ENCODE measurements at regions not wholly inside any gene's neighbourhood (a gene's known extent, or its start where the extent isn't known, plus 50 kb on each side); places are given as distances from the start of the nearest gene placed in this dataset.

- H3K36me3 Mint-ChIP-seq: no peaks in the 10 kb centered on the region
- peaks cover 6% of the 10 kb centered on the region for H3K9me3 Mint-ChIP-seq
- DNase-seq (ENCODE audit: low spot score in 2 of 2) (no peak), ATAC-seq (no peak)
- H3K27ac Mint-ChIP-seq: no peak overlapping the region
- no peak overlapping the region for H3K4me3 Mint-ChIP-seq
- H3K4me1 Mint-ChIP-seq: no peaks in the 10 kb centered on the region
These were observed 83.1 kb upstream of the TSHZ3 start for GRCh38 chr19:31432201-31432810.

- Mint-ChIP-seq H3K9me3 (peaks cover 6% of the 10 kb centered on the region), H3K4me3 (no peak overlapping the region), H3K4me1 (no peaks in the 10 kb centered on the region), H3K36me3 (no peaks in the 10 kb centered on the region), H3K27ac (no peak overlapping the region)
- ATAC-seq (no peak), DNase-seq (ENCODE audit: low spot score in 2 of 2) (no peak)
These were observed 87.0 kb upstream of the TSHZ3 start for GRCh38 chr19:31436121-31436776.

DNA sequence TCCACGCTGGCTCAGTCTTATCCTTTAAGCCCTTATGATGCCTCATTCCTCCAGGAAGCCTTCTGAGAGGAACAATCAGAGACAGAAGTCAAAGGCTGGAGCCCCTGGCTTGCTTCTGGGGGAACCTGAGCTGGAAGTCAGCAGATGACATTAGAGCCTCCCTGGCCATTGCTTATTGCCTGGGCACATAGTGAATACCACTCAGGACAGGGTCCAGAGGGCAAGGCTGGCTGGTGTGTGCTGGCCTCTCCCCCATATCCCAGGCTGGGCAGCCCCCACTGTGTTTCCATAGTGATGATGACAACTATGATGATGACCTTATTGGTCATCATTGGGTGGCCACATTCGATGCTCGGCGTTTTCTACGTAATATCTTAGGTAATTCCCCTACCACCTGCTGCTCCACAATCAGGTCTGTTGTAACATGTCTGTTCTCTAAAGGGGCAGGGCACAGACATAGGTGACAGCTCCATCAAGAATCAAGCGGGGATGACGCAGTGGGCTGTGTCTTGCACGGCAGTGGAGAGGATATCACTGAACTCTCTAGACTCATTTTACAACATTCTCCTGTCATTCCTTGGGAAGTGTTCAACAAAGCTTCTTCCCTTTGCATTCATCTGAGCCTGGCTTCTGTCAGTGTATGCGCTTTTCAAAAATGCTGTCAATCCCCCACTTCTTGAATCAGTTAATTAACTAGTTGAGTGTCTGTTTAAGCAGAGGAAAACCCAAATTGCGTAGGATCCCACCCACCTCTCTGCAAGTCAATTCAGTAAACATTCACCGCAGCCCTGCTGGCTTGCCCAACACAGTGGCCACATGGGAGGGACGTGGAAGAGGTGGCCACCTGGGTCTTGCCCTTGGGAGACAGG, 89.4 kb upstream of the TSHZ3 start:
- Mint-ChIP-seq H3K9me3 (peaks cover 6% of the 10 kb centered on the region), H3K36me3 (no peaks in the 10 kb centered on the region), H3K27ac (no peak overlapping the region), H3K4me1 (no peaks in the 10 kb centered on the region), H3K4me3 (no peak overlapping the region)
- ATAC-seq: no peak
- no peak for DNase-seq (ENCODE audit: low spot score in 2 of 2)

DNA sequence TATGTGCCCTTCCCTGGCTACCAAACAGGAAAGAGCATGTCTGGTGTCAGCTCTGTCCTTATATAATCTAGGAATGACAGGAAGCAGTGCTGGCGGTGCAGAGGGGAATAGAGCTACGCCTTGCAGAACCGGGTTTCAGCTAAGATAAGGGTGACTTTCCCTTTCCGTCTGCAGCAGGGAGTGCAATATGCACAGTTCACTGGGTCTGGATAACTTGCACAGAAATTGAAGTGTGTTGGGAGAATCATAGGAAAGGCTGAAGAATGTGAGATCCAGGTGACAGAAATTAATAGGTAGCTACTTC, 90.0 kb upstream of the TSHZ3 start:
- no peak overlapping the region for H3K27ac Mint-ChIP-seq
- H3K36me3 Mint-ChIP-seq: no peaks in the 10 kb centered on the region
- H3K9me3 Mint-ChIP-seq: peaks cover 8% of the 10 kb centered on the region
- no peak overlapping the region for H3K4me3 Mint-ChIP-seq
- H3K4me1 Mint-ChIP-seq: no peaks in the 10 kb centered on the region
- DNase-seq (ENCODE audit: low spot score in 2 of 2) (no peak), ATAC-seq (no peak)

DNA sequence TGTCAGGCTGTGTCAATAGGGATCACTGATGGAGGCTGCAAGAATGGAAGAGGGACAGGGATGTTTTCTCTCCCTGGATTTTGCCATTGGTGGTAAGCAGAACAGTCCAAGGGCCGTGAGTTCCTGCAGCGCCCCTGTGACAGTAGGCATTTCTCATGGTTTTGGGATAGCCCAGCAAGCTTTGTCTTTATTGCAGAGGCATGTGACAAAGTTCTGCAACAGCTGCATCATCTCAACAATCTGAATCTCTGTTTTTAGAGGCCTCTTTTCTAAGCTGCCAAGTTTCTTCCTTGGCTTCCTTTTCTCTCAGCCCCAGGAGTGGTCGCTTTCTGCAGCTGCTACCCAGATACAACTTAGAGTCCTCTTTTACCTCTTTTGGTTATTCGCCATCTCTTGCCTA, 95.7 kb upstream of the TSHZ3 start:
- H3K4me3 Mint-ChIP-seq: no peak overlapping the region
- no peaks in the 10 kb centered on the region for H3K4me1 Mint-ChIP-seq
- ATAC-seq: no peak
- H3K36me3 Mint-ChIP-seq: no peaks in the 10 kb centered on the region
- no peak for DNase-seq (ENCODE audit: low spot score in 2 of 2)
- peaks cover 4% of the 10 kb centered on the region for H3K9me3 Mint-ChIP-seq
- H3K27ac Mint-ChIP-seq: no peak overlapping the region

- DNase-seq (ENCODE audit: low spot score in 2 of 2): no peak
- ATAC-seq: no peak
- Mint-ChIP-seq H3K4me3 (no peak overlapping the region), H3K9me3 (peaks cover 4% of the 10 kb centered on the region), H3K27ac (no peak overlapping the region), H3K36me3 (no peaks in the 10 kb centered on the region), H3K4me1 (no peaks in the 10 kb centered on the region)
These were observed 96.2 kb upstream of the TSHZ3 start for GRCh38 chr19:31445406-31445805.

DNA sequence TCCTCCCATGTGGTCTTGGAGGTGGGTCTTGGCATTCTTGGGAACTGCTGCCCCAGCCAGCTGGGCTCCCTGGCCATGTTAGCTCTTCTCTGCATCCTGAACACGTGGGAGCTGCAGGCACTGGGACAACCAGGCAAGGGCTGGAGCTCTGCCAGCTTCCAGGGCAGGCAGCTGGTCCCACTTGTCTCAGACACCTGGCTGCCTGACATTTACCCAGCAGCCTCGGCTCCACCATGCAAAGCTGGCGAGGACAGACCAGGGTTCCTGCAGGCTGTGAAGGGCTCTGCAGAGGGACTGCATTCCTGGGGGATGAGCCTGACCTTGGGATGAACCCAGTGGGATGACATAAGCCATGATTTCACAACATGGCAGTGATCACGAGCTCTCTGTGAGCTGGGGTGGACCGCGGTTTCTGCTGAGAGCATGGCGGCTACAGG, 99.0 kb upstream of the TSHZ3 start:
- H3K27ac Mint-ChIP-seq: no peak overlapping the region
- H3K36me3 Mint-ChIP-seq: no peaks in the 10 kb centered on the region
- H3K4me1 Mint-ChIP-seq: no peaks in the 10 kb centered on the region
- no peak for DNase-seq (ENCODE audit: low spot score in 2 of 2)
- ATAC-seq: no peak
- peaks cover 4% of the 10 kb centered on the region for H3K9me3 Mint-ChIP-seq
- H3K4me3 Mint-ChIP-seq: no peak overlapping the region

- no peak for ATAC-seq
These were observed 100.1 kb upstream of the TSHZ3 start for GRCh38 chr19:31449379-31449778.

DNA sequence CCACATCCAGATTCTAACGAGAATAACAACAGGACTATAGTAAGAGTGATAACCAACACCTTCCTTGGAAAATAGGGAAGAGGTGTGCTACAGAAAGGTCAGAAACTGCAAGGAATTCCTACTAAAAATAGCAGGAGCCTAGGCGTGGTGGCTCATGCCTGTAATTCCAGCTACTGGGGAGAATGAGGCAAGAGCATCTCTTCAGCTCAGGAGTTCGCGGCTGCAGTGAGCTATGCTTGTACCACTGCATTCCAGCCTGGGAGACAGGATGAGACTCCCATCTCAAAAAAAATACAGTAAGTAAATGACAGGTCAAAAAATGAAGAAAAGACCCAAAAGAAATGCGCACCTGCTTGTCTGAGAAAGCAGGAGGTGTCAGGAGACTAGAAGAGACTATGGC, 101.5 kb upstream of the TSHZ3 start:
- Mint-ChIP-seq H3K27ac (no peak overlapping the region), H3K4me1 (no peaks in the 10 kb centered on the region), H3K36me3 (no peaks in the 10 kb centered on the region), H3K9me3 (no peaks in the 10 kb centered on the region), H3K4me3 (no peak overlapping the region)
- ATAC-seq: no peak
- DNase-seq (ENCODE audit: low spot score in 2 of 2): no peak

More at GRCh38 chr19:31449379-31449778, 100.1 kb upstream of the TSHZ3 start:
- no peak for DNase-seq (ENCODE audit: low spot score in 2 of 2)
- H3K4me1 Mint-ChIP-seq: no peaks in the 10 kb centered on the region
- no peak overlapping the region for H3K27ac Mint-ChIP-seq
- no peaks in the 10 kb centered on the region for H3K9me3 Mint-ChIP-seq
- H3K36me3 Mint-ChIP-seq: no peaks in the 10 kb centered on the region
- H3K4me3 Mint-ChIP-seq: no peak overlapping the region

DNA sequence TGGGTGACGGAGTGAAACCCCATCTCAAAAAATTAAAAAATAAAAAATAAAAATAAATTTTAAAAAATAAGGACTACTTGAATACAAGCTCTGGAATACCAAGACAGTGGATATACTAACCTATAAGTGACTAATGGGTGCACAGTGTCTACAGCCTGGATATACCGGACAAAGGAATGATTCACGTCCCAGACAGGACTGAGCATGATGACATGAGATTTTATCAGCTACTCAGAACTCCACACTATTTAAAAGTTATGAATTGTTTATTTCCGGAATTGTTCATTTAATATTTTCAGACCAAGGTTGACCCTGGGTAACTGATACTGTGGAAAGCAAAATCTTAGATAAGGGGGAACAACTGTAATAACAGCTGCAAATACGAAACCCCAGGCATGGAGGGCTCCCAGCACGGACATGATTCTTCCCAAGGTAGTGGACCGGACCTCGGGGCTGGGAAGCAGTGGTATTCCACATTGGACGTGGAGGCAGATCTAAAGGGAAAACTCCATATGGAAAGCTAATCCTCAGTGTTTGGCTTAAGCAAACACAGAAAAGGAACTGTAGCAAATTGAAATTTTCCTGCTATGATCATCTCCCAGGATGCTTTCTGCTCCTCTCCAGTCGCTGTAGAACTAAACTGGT, 102.6 kb upstream of the TSHZ3 start:
- no peaks in the 10 kb centered on the region for H3K36me3 Mint-ChIP-seq
- no peaks in the 10 kb centered on the region for H3K4me1 Mint-ChIP-seq
- DNase-seq (ENCODE audit: low spot score in 2 of 2): no peak
- no peak overlapping the region for H3K4me3 Mint-ChIP-seq
- H3K9me3 Mint-ChIP-seq: no peaks in the 10 kb centered on the region
- no peak overlapping the region for H3K27ac Mint-ChIP-seq
- ATAC-seq: no peak

- no peak overlapping the region for H3K27ac Mint-ChIP-seq
- H3K4me3 Mint-ChIP-seq: no peak overlapping the region
- ATAC-seq (no peak), DNase-seq (ENCODE audit: low spot score in 2 of 2) (no peak)
- no peaks in the 10 kb centered on the region for H3K4me1 Mint-ChIP-seq
- no peaks in the 10 kb centered on the region for H3K9me3 Mint-ChIP-seq
- no peaks in the 10 kb centered on the region for H3K36me3 Mint-ChIP-seq
These were observed 110.2 kb upstream of the TSHZ3 start for GRCh38 chr19:31459430-31459829.

DNA sequence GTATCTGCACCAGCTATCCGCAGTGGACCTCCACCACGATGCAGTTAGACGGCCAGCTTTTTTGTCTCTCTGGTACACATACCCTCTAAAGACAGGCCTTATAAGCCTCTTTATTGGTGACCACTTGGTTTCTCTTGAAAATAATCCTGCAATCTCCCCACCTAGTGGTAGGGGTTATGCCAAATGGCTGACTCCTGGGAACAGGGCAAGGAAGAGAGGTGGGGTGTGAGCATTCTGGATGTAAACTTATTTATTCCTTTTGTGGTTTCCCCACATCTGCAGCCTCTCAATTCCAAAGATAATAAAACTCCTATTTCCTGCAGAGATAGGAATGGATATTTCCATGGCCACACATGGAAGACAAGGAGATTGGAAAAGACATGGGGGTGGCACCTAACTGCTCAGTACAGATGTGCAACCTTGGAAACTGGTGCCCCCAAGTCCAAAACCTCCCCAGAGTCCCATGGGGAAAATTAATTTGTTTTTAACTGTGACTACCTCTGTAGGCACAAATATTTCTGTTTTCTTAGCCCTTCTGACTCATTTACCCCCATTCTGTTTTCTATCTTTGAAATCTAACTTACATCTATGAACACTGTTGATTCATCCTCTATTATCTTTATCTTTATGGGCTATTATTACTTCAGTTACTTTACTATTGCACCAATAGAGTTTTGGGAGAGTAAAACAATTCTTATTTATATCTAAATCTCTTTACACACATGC, 112.7 kb upstream of the TSHZ3 start:
- no peak for DNase-seq (ENCODE audit: low spot score in 2 of 2)

GRCh38 chr19:31470229-31470939, 121.1 kb upstream of the TSHZ3 start:
- Mint-ChIP-seq H3K27ac (no peak overlapping the region), H3K4me3 (no peak overlapping the region), H3K4me1 (no peaks in the 10 kb centered on the region), H3K36me3 (no peaks in the 10 kb centered on the region), H3K9me3 (no peaks in the 10 kb centered on the region)
- ATAC-seq (no peak), DNase-seq (ENCODE audit: low spot score in 2 of 2) (no peak)

More for the DNA sequence above, 112.7 kb upstream of the TSHZ3 start:
- Mint-ChIP-seq H3K36me3 (no peaks in the 10 kb centered on the region), H3K4me1 (no peaks in the 10 kb centered on the region), H3K27ac (no peak overlapping the region), H3K9me3 (no peaks in the 10 kb centered on the region), H3K4me3 (no peak overlapping the region)
- ATAC-seq: no peak

DNA sequence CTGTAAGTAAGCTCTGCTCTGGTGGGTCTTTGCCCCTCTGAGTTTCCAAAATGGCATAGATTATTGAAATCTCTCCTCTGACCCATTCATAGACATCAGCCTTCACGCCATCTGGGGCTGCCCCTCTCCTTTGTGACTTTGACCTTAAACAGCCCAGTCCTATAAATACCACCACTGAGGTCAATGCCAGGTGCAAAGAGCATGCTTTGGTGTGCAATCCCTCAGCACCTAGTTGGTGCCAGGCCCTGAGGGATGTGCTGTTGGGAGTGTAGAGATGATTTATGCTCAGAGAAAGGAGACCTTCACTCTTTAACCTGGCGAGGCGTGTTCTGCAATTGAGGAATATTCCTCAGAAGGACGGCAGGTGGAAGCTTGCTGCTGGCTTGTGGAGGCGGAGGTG, 121.7 kb upstream of the TSHZ3 start:
- no peak for DNase-seq (ENCODE audit: low spot score in 2 of 2)

More for the DNA sequence above, 121.7 kb upstream of the TSHZ3 start:
- Mint-ChIP-seq H3K9me3 (no peaks in the 10 kb centered on the region), H3K4me1 (no peaks in the 10 kb centered on the region), H3K36me3 (no peaks in the 10 kb centered on the region), H3K27ac (no peak overlapping the region), H3K4me3 (no peak overlapping the region)
- ATAC-seq: no peak
